ENCODE measurements at regions not wholly inside any gene's neighbourhood (a gene's known extent, or its start where the extent isn't known, plus 50 kb on each side); places are given as distances from the start of the nearest gene placed in this dataset.
"Not testable (repeated sequence)": the region's sequence is repeated elsewhere in the genome, so short reads cannot be mapped to it uniquely, and the experiment has no call there.

- no peak overlapping the region for H3K4me3 ChIP-seq (ENCODE audit: low read depth, low read length)
- in situ Hi-C loops (cut with HindIII; ENCODE audit: low sequenced_read_pairs) = no loop called here
- no peak for TF ChIP-seq CTCF (IDR thresholded peaks at IDR 0.05; ENCODE audit: low read depth, low read length, missing control alignments)
- DNase-seq (ENCODE audit: low read depth) = no peak
These were observed 125.1 kb downstream of the SPP2 start for GRCh38 chr2:234175649-234176048.

- DNase-seq (ENCODE audit: low read depth) = no peak
- in situ Hi-C loops (cut with HindIII; ENCODE audit: low sequenced_read_pairs) = no loop called here
- H3K4me3 ChIP-seq (ENCODE audit: low read depth, low read length) = no peak overlapping the region
- TF ChIP-seq CTCF (IDR thresholded peaks at IDR 0.05; ENCODE audit: low read depth, low read length, missing control alignments) = no peak
These were observed 124.2 kb downstream of the SPP2 start for GRCh38 chr2:234174742-234175141.

- no peak overlapping the region for H3K4me3 ChIP-seq (ENCODE audit: low read depth, low read length)
- no peak for TF ChIP-seq CTCF (IDR thresholded peaks at IDR 0.05; ENCODE audit: low read depth, low read length, missing control alignments)
- no peak for DNase-seq (ENCODE audit: low read depth)
- in situ Hi-C loops (cut with HindIII; ENCODE audit: low sequenced_read_pairs) = no loop called here
These were observed 122.0 kb downstream of the SPP2 start for GRCh38 chr2:234172532-234172931.

- in situ Hi-C loops (cut with HindIII; ENCODE audit: low sequenced_read_pairs) = no loop called here
- H3K4me3 ChIP-seq (ENCODE audit: low read depth, low read length) = no peak overlapping the region
These were observed 121.6 kb downstream of the SPP2 start for GRCh38 chr2:234172066-234172465.

GRCh38 chr2:234171666-234172065, 121.2 kb downstream of the SPP2 start:
- no peak for DNase-seq (ENCODE audit: low read depth)
- TF ChIP-seq CTCF (IDR thresholded peaks at IDR 0.05; ENCODE audit: low read depth, low read length, missing control alignments) = no peak
- no peak overlapping the region for H3K4me3 ChIP-seq (ENCODE audit: low read depth, low read length)
- in situ Hi-C loops (cut with HindIII; ENCODE audit: low sequenced_read_pairs) = no loop called here

More at GRCh38 chr2:234172066-234172465, 121.6 kb downstream of the SPP2 start:
- no peak for DNase-seq (ENCODE audit: low read depth)
- no peak for TF ChIP-seq CTCF (IDR thresholded peaks at IDR 0.05; ENCODE audit: low read depth, low read length, missing control alignments)

- no peak overlapping the region for H3K4me3 ChIP-seq (ENCODE audit: low read depth, low read length)
- no peak for TF ChIP-seq CTCF (IDR thresholded peaks at IDR 0.05; ENCODE audit: low read depth, low read length, missing control alignments)
- in situ Hi-C loops (cut with HindIII; ENCODE audit: low sequenced_read_pairs) = no loop called here
- no peak for DNase-seq (ENCODE audit: low read depth)
These were observed 119.2 kb downstream of the SPP2 start for GRCh38 chr2:234169674-234170073.

GRCh38 chr2:234168605-234169570, 118.4 kb downstream of the SPP2 start:
- DNase-seq (ENCODE audit: low read depth) = peak; percentile 71
- H3K4me3 ChIP-seq (ENCODE audit: low read depth, low read length); in situ Hi-C loops (cut with HindIII; ENCODE audit: low sequenced_read_pairs): not testable (repeated sequence)
